HFF-Myc (cell line): ENCODE measurements at regions not wholly inside any gene's neighbourhood (a gene's known extent, or its start where the extent isn't known, plus 50 kb on each side); places are given as distances from the start of the nearest gene placed in this dataset.
"Not testable (repeated sequence)": the region's sequence is repeated elsewhere in the genome, so short reads cannot be mapped to it uniquely, and the experiment has no call there.

Experiments used
- DNase-seq: peaks from one replicate; pipeline ENCODE4 v3.0.0-alpha.2; 2011; ENCODE audit warnings: low read depth; ENCODE audit errors: extremely low read depth
- H3K4me3 ChIP-seq: replicated peaks from 2 replicates; pipeline ENCODE4 v1.5.1; 2011; ENCODE audit warnings: low read depth, mild to moderate bottlenecking, control low read depth, low read length
- CTCF ChIP-seq: IDR thresholded peaks from 2 replicates; pipeline ENCODE4 v1.5.1; 2012; ENCODE audit warnings: mild to moderate bottlenecking, low read depth, low read length, control low read depth; ENCODE audit errors: missing control alignments

GRCh38 chr1:108314815-108315214 is 70.9 kb upstream of the NBPF4 start:
- H3K4me3 ChIP-seq: no peak overlapping the region
- DNase-seq: no peak
- TF ChIP-seq CTCF: no peak

- peak; percentile 33 for TF ChIP-seq CTCF
- no peak for DNase-seq
Observed at GRCh38 chr1:108316545-108316944, 72.7 kb upstream of the NBPF4 start.

GRCh38 chr1:108320849-108321248 is 77.0 kb upstream of the NBPF4 start:
- DNase-seq: no peak
- TF ChIP-seq CTCF: no peak
- no peak overlapping the region for H3K4me3 ChIP-seq

More at GRCh38 chr1:108316545-108316944, 72.7 kb upstream of the NBPF4 start:
- no peak overlapping the region for H3K4me3 ChIP-seq

GRCh38 chr1:108325338-108325737 is 81.5 kb upstream of the NBPF4 start:
- not testable (repeated sequence) for H3K4me3 ChIP-seq, DNase-seq

- TF ChIP-seq CTCF: peak; percentile 2
- no peak overlapping the region for H3K4me3 ChIP-seq
- DNase-seq: no peak
Observed at GRCh38 chr1:108327534-108328466, 83.9 kb upstream of the NBPF4 start.

GRCh38 chr1:108345776-108346531 is 102.1 kb upstream of the NBPF4 start:
- H3K4me3 ChIP-seq: no peak overlapping the region
- DNase-seq: no peak
- no peak for TF ChIP-seq CTCF

- DNase-seq: no peak
Observed at GRCh38 chr1:108357802-108358201, 92.3 kb upstream of the NBPF6 start.

GRCh38 chr1:108380059-108380832 is 69.9 kb upstream of the NBPF6 start:
- H3K4me3 ChIP-seq, DNase-seq: not testable (repeated sequence)

More at GRCh38 chr1:108357802-108358201, 92.3 kb upstream of the NBPF6 start:
- no peak overlapping the region for H3K4me3 ChIP-seq
- no peak for TF ChIP-seq CTCF
